Heart left ventricle (tissue), 13 donors: ENCODE measurements at regions not wholly inside any gene's neighbourhood (a gene's known extent, or its start where the extent isn't known, plus 50 kb on each side); places are given as distances from the start of the nearest gene placed in this dataset.

Experiments used
- CTCF ChIP-seq, 12 donors: fragments of 200-600 bp; sonication (generic) in 4 of 12; IDR thresholded peaks; one replicate each; pipeline versions ENCODE4 v1.5.0 to v1.8.0; 2018 to 2022; ENCODE audit warnings: antibody characterized with exemption in 12 of 12, mild to moderate bottlenecking in 5 of 12
- POLR2A ChIP-seq, 2 donors: fragments of 450-650 bp; IDR thresholded peaks; one replicate each; pipeline ENCODE4 v1.6.1; 2017; ENCODE audit warnings: antibody characterized with exemption in 2 of 2, mild to moderate bottlenecking in 2 of 2, moderate library complexity in 2 of 2
- donor health status: ischemic (EF 13 %, LVEDD 7.1; RV severe dilation, severe dysfunction).
- donor health status: DM: no; HTN: yes; CAD: no.
- donor health status: DM: no; HTN: no; CAD: no.
- donor health status: ischemic (EF 25% LVEDD 6.9; RV normal size, moderate dysfunction).
- donor health status: ischemic (EF 25% LVEDD 5.7; RV mildly dilated, moderate dysfunction).
- donor health status: ischemic (EF 35%, LVEDD 5.7; RV mildly dilated, moderate dysfunction).
- donor health status: nonischemic (EF 11% LVEDD 7.7; RV severe dilation, severe dysfunction).
- donor health status: DM: yes; HTN: yes; CAD: no.
- donor health status: PGD.
- donor health status: ischemic (EF 29% LVEDD 5.4; RV normal size, mild dysfunction).
- donor health status: nonischemic (EF 23%, LVEDD 6.1; RV moderate dilation, normal function).

GRCh38 chr6:147627411-147627810 lies 118.9 kb downstream of the SAMD5 start:
- TF ChIP-seq CTCF (IDR thresholded peaks at IDR 0.05) (no peak), POLR2A (IDR thresholded peaks at IDR 0.05) (no peak)
